Lower leg skin (tissue), 4 donors: ENCODE measurements at regions not wholly inside any gene's neighbourhood (a gene's known extent, or its start where the extent isn't known, plus 50 kb on each side); places are given as distances from the start of the nearest gene placed in this dataset.
"Not testable (repeated sequence)": the region's sequence is repeated elsewhere in the genome, so short reads cannot be mapped to it uniquely, and the experiment has no call there.

Experiments used
- DNase-seq, 2 donors: peaks; one replicate each; pipeline ENCODE4 v3.0.0-alpha.2; 2019; ENCODE audit warnings: low spot score in 2 of 2
- H3K4me3 ChIP-seq: fragments of 200-600 bp; sonication (generic); 2 replicates; pipeline ENCODE4 v1.5.1; 2017; ENCODE audit warnings: mild to moderate bottlenecking, low read depth; ENCODE audit not compliant: poor library complexity, severe bottlenecking
- POLR2A ChIP-seq, 2 donors: fragments of 450-650 bp; IDR thresholded peaks; one replicate each; pipeline ENCODE4 v1.6.1; 2016 to 2017; ENCODE audit warnings: antibody characterized with exemption in 2 of 2, mild to moderate bottlenecking in 1 of 2, moderate library complexity in 1 of 2
- WGBS, 2 donors: methylation state at CpG; one replicate each; pipeline ENCODE4 v1.1.5; 2018; 5-methylcytosine and 5-hydroxymethylcytosine counted together
- intact Hi-C: fragments of 100-400 bp; cut with DNase I; formaldehyde crosslinking; loops from one replicate; pipeline ENCODE4 v1.15.0; 2023; ENCODE audit warnings: low total_unique reads
- TF ChIP-seq, protein P1 (sequence below), 3 donors: fragments of 450-650 bp; IDR thresholded peaks; one replicate each; pipeline ENCODE4 v1.5.1; 2016; ENCODE audit warnings: antibody characterized with exemption in 3 of 3, mild to moderate bottlenecking in 3 of 3, moderate library complexity in 2 of 3

DNA sequence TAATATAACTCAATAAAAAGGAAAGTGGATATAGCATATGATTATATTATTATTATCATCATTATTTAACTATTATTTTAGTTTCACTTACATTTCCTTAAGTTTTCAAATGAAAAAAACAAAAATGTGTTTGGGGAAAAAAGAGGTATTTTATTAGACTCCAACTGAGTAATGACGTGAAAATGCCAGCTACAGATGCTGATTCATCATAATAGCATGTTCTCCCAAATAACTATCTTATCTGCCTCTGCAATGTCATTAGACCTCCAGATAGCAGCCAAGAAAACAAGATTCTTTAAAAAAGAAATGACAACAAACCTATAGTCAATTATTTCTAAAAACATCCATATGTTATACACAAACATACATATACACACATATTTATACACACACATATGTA is 1071.9 kb upstream of the TMPRSS15 start:
- no peak for TF ChIP-seq POLR2A (IDR thresholded peaks at IDR 0.05)
- TF ChIP-seq, protein P1, sequence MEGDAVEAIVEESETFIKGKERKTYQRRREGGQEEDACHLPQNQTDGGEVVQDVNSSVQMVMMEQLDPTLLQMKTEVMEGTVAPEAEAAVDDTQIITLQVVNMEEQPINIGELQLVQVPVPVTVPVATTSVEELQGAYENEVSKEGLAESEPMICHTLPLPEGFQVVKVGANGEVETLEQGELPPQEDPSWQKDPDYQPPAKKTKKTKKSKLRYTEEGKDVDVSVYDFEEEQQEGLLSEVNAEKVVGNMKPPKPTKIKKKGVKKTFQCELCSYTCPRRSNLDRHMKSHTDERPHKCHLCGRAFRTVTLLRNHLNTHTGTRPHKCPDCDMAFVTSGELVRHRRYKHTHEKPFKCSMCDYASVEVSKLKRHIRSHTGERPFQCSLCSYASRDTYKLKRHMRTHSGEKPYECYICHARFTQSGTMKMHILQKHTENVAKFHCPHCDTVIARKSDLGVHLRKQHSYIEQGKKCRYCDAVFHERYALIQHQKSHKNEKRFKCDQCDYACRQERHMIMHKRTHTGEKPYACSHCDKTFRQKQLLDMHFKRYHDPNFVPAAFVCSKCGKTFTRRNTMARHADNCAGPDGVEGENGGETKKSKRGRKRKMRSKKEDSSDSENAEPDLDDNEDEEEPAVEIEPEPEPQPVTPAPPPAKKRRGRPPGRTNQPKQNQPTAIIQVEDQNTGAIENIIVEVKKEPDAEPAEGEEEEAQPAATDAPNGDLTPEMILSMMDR (IDR thresholded peaks at IDR 0.05): no peak
- DNase-seq: no peak
- 42 to 46% methylated on average over 1 of the region's 1 CpG for WGBS, 2 donors
- no peak overlapping the region for H3K4me3 ChIP-seq
- intact Hi-C loops: no loop called here

DNA sequence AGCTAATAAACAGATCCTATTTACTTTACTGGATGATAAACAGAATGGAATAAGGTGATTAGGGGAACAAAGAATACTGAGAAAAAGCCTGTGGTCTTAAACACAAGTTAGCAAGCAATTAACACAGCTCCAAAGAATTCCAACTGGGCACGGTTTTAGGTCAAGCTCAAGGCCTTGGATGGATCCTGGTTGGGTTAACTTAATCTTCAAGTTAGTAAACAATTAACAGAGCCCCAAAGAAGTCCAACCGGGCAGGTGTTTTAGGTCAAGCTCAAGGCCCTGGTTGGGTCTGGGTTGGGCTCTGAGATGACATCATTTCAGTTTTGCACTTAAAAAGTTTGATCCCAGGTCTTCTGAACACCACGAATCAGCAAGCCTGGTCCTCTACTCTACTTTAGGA is 1086.3 kb upstream of the TMPRSS15 start:
- 58 to 75% methylated on average over 3 of the region's 3 CpGs for WGBS, 2 donors
- DNase-seq: no peak
- no peak overlapping the region for H3K4me3 ChIP-seq
- intact Hi-C loops: no loop called here
- TF ChIP-seq, protein P1 (IDR thresholded peaks at IDR 0.05): no peak
- TF ChIP-seq POLR2A (IDR thresholded peaks at IDR 0.05): no peak

DNA sequence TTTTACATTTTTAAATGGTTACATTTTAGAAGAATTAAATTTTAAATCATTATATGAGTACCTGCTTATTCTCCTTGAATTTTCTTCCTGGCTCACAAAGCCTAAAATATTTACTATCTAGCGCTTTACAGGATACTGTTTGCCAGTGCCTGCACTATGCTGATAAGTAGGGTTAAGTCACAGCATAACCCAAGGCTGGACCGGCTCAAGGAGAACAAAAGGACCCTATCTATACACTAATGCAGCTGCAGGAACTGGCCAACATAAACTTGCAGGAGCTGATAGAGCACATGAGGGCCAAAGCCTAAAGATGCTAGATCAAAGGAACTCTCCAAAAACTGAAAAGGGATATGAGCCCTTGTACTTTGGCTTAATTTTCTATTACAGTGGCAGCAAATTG is 1086.9 kb upstream of the TMPRSS15 start:
- 44 to 86% methylated on average over 2 of the region's 2 CpGs for WGBS, 2 donors
- DNase-seq: no peak
- no peak for TF ChIP-seq POLR2A (IDR thresholded peaks at IDR 0.05)
- TF ChIP-seq, protein P1 (IDR thresholded peaks at IDR 0.05): no peak
- H3K4me3 ChIP-seq: no peak overlapping the region
- intact Hi-C loops: no loop called here

DNA sequence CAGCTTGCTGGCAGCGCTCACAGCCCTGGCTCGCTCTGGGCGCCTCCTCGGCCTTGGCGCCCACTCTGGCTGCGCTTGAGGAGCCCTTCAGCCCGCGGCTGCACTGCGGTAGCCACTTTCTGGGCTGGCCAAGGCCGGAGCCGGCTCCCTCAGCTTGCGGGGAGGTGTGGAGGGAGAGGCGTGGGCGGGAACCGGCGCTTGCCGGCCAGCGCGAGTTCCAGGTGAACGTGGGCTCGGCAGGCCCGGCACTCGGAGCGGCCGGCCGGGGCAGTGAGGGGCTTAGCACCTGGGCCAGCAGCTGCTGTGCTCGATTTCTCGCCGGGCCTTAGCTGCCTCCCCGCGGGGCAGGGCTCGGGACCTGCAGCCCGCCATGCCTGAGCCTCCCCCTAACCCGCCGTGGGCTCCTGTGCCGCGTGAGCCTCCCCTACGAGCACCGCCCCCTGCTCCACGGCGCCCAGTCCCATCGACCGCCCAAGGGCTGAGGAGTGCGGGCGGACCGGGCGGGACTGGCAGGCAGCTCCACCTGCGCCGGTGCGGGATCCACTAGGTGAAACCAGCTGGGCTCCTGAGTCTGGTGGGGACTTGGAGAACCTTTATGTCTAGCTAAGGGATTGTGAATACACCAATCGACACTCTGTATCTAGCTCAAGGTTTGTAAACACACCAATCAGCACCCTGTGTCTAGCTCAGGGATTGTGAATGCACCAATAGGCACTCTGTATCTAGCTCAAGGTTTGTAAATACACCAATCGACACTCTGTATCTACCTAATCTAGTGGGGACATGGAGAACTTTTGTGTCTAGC is 1090.1 kb upstream of the TMPRSS15 start:
- 95% methylated on average over 47 to 52 of the region's 52 CpGs for WGBS, 2 donors

DNA sequence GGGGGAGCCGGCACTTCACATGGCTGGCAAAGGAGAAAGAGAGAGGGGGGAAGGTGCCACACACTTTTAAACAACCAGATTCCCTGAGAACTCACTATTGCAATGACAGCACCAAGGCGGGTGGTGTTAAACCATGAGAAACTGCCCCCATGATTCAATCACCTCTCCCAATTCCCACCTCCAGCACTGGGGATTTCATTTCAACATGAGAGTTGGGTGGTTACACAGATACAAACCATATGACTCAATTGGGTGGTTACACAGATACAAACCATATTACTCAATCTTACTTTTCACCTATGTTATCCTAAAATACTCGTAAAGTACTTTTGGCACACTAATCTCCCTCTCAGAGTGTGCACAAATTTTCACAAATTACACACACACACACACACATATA is 1097.5 kb upstream of the TMPRSS15 start:
- no peak for DNase-seq
- no peak overlapping the region for H3K4me3 ChIP-seq
- TF ChIP-seq, protein P1 (IDR thresholded peaks at IDR 0.05): no peak
- TF ChIP-seq POLR2A (IDR thresholded peaks at IDR 0.05): no peak
- intact Hi-C loops: no loop called here
- WGBS, 2 donors: 89 to 93% methylated on average over 3 of the region's 3 CpGs

More for the DNA sequence above, 1090.1 kb upstream of the TMPRSS15 start:
- H3K4me3 ChIP-seq, intact Hi-C loops, DNase-seq: not testable (repeated sequence)

DNA sequence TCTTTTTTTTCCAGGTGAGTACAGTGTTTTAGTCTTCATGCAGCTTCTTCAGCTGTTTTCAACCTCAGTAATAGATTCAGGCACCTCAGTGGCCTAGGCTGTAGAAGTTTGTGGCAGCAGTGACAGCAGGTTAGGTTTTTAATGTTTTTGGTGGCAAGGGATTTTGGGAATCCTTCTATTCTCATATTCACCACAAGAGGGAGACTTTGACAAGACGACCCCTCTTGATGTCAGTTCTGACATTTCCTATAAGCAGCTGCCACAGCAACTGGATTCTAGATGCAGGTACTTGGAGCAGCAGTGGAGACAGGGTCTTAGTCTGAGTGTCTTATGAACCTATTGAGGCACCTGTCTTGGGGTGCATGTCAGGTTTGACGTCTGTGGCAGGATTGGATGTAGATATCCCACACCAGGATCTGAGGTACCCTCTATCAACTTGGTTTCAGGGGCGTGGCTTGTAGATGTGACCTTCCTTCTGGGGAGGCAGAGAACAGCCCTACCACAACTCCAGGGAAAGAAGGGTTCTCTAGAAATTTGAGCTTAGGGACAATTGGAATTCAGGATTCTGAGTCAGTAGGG is 1104.2 kb upstream of the TMPRSS15 start:
- 79 to 87% methylated on average over 3 of the region's 3 CpGs for WGBS, 2 donors
- intact Hi-C loops: no loop called here
- no peak for TF ChIP-seq POLR2A (IDR thresholded peaks at IDR 0.05)
- TF ChIP-seq, protein P1 (IDR thresholded peaks at IDR 0.05): no peak
- DNase-seq: no peak
- no peak overlapping the region for H3K4me3 ChIP-seq
